Ascending aorta (tissue), 2 donors: ENCODE measurements at regions not wholly inside any gene's neighbourhood (a gene's known extent, or its start where the extent isn't known, plus 50 kb on each side); places are given as distances from the start of the nearest gene placed in this dataset.
A peak's percentile ranks its signal among the peaks of the same experiment; 100 is the strongest.

Experiments used
- DNase-seq, 2 donors: peaks; one replicate each; pipeline ENCODE4 v3.0.0-alpha.2; 2019; ENCODE audit warnings: low spot score in 2 of 2
- H3K27ac ChIP-seq, 2 donors: fragments of 200-600 bp; sonication (generic); one replicate each; pipeline ENCODE4 v1.5.1; 2016 to 2017; ENCODE audit warnings: mild to moderate bottlenecking in 1 of 2
- H3K27me3 ChIP-seq: fragments of 200-600 bp; sonication (generic); one replicate; pipeline ENCODE4 v1.5.1; 2017
- H3K36me3 ChIP-seq, 2 donors: fragments of 200-600 bp; sonication (generic); one replicate each; pipeline ENCODE4 v1.5.1; 2016
- H3K4me1 ChIP-seq, 2 donors: fragments of 200-600 bp; sonication (generic); one replicate each; pipeline ENCODE4 v1.5.1; 2016 to 2017; ENCODE audit warnings: mild to moderate bottlenecking in 1 of 2
- H3K4me3 ChIP-seq, 2 donors: fragments of 200-600 bp; sonication (generic); one replicate each; pipeline ENCODE4 v1.5.1; 2016 to 2017; ENCODE audit warnings: mild to moderate bottlenecking in 1 of 2
- H3K9me3 ChIP-seq, 2 donors: fragments of 200-600 bp; sonication (generic); one replicate each; pipeline ENCODE4 v1.5.1; 2016
- intact Hi-C: fragments of 100-400 bp; cut with DNase I; formaldehyde crosslinking; loops from one replicate; pipeline ENCODE4 v1.15.1; 2023
- TF ChIP-seq, protein P1 (sequence below), 3 experiments: fragments of 200-600 bp in 2 of 3; fragments of 450-650 bp in 1 of 3; sonication (generic) in 2 of 3; IDR thresholded peaks; one replicate each; pipeline ENCODE4 v1.5.1; 2016 to 2019; ENCODE audit warnings: antibody characterized with exemption in 3 of 3, mild to moderate bottlenecking in 1 of 3, moderate library complexity in 1 of 3

- H3K4me1 ChIP-seq = peaks cover 0 to 7% of the 10 kb centered on the region in 2 donors
- no peaks in the 10 kb centered on the region for H3K27me3 ChIP-seq
- intact Hi-C loops = no loop called here
- TF ChIP-seq, protein P1, sequence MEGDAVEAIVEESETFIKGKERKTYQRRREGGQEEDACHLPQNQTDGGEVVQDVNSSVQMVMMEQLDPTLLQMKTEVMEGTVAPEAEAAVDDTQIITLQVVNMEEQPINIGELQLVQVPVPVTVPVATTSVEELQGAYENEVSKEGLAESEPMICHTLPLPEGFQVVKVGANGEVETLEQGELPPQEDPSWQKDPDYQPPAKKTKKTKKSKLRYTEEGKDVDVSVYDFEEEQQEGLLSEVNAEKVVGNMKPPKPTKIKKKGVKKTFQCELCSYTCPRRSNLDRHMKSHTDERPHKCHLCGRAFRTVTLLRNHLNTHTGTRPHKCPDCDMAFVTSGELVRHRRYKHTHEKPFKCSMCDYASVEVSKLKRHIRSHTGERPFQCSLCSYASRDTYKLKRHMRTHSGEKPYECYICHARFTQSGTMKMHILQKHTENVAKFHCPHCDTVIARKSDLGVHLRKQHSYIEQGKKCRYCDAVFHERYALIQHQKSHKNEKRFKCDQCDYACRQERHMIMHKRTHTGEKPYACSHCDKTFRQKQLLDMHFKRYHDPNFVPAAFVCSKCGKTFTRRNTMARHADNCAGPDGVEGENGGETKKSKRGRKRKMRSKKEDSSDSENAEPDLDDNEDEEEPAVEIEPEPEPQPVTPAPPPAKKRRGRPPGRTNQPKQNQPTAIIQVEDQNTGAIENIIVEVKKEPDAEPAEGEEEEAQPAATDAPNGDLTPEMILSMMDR (IDR thresholded peaks at IDR 0.05) = no peak
- H3K27ac ChIP-seq = no peak overlapping the region
- H3K4me3 ChIP-seq = no peak overlapping the region
- no peaks in the 10 kb centered on the region for H3K36me3 ChIP-seq
- no peaks in the 10 kb centered on the region for H3K9me3 ChIP-seq
- DNase-seq = no peak
Measured at GRCh38 chr22:49116486-49117120, 711.1 kb downstream of the BRD1 start.

DNA sequence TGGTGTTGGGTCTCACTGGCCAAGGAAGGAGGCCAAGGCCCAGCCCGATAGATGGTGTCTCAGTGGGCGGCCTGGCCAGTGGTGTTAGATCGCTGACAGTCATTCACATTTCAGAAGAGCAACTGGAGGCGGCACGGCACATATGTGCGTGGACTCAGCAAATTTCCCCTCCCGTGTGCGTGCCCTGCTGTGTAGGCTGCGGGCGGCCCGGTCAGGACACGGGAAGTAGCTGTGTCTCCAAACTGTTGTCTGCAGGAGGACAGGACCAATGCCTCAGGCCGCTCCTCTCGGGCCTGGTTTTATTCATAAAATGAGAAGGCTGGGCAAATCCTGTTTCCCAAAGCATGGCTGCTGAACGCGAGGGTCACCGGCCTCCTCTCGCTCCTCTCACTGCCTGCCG is 711.7 kb downstream of the BRD1 start:
- TF ChIP-seq, protein P1 (IDR thresholded peaks at IDR 0.05) = no peak
- H3K27me3 ChIP-seq = no peaks in the 10 kb centered on the region
- intact Hi-C loops = no loop called here
- DNase-seq = no peak
- H3K4me1 ChIP-seq = peaks cover 0 to 7% of the 10 kb centered on the region in 2 donors
- H3K9me3 ChIP-seq = no peaks in the 10 kb centered on the region
- no peaks in the 10 kb centered on the region for H3K36me3 ChIP-seq
- no peak overlapping the region for H3K4me3 ChIP-seq
- H3K27ac ChIP-seq = no peak overlapping the region

DNA sequence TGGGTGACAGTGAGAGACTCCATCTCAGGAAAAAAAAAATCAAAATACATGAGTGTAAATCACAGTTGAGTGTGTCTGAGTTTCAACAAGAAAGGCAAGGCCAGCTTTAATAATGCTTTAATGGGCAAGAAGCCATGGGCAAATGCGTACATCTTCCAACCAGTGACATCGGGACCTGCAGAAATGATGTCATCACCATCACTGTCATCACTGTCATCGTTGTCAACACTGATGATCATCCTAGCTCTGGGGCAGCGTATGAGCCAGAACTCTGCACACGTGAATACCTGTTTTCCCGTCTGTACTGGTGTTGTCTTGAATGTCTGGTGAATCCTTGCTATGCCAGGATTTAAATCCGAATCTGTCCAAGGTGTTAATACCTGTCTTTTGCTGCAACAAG is 712.5 kb downstream of the BRD1 start:
- Histone ChIP-seq H3K9me3 (no peaks in the 10 kb centered on the region), H3K4me1 (peaks cover 0 to 7% of the 10 kb centered on the region in 2 donors), H3K36me3 (no peaks in the 10 kb centered on the region), H3K4me3 (no peak overlapping the region), H3K27ac (no peak overlapping the region), H3K27me3 (no peaks in the 10 kb centered on the region)
- TF ChIP-seq, protein P1 (IDR thresholded peaks at IDR 0.05) = no peak
- no peak for DNase-seq
- intact Hi-C loops = no loop called here

GRCh38 chr22:49113758-49114157 is 713.9 kb downstream of the BRD1 start:
- TF ChIP-seq, protein P1 (IDR thresholded peaks at IDR 0.05) = no peak
- no peaks in the 10 kb centered on the region for H3K4me1 ChIP-seq
- H3K9me3 ChIP-seq = no peaks in the 10 kb centered on the region
- no peak for DNase-seq
- no peak overlapping the region for H3K4me3 ChIP-seq
- no peaks in the 10 kb centered on the region for H3K27me3 ChIP-seq
- intact Hi-C loops = no loop called here
- H3K36me3 ChIP-seq = no peaks in the 10 kb centered on the region
- H3K27ac ChIP-seq = no peak overlapping the region

- Histone ChIP-seq H3K27me3 (no peaks in the 10 kb centered on the region), H3K9me3 (no peaks in the 10 kb centered on the region)
Measured at GRCh38 chr22:49112661-49113626, 714.7 kb downstream of the BRD1 start.

More at GRCh38 chr22:49112661-49113626, 714.7 kb downstream of the BRD1 start:
- TF ChIP-seq, protein P1 (IDR thresholded peaks at IDR 0.05) = no peak
- peak in 1 of 2 donors; percentile 25 for DNase-seq
- no peak overlapping the region for H3K4me3 ChIP-seq
- no peak overlapping the region for H3K27ac ChIP-seq
- H3K4me1 ChIP-seq = no peaks in the 10 kb centered on the region
- intact Hi-C loops = no loop called here
- no peaks in the 10 kb centered on the region for H3K36me3 ChIP-seq
